ENCODE measurements at regions not wholly inside any gene's neighbourhood (a gene's known extent, or its start where the extent isn't known, plus 50 kb on each side); places are given as distances from the start of the nearest gene placed in this dataset.

- no peaks in the 10 kb centered on the region for H3K36me3 Mint-ChIP-seq (ENCODE audit: insufficient read depth)
- no peaks in the 10 kb centered on the region for H3K27me3 Mint-ChIP-seq
- H3K4me1 Mint-ChIP-seq (ENCODE audit: low read depth), result no peaks in the 10 kb centered on the region
- no peak overlapping the region for H3K27ac Mint-ChIP-seq
- H3K4me3 Mint-ChIP-seq (ENCODE audit: low read depth), result no peak overlapping the region
- H3K9me3 Mint-ChIP-seq (ENCODE audit: low read depth), result no peaks in the 10 kb centered on the region
- no peak for TF ChIP-seq CTCF (IDR thresholded peaks at IDR 0.05; ENCODE audit: unreplicated experiment)
- no peak for DNase-seq (ENCODE audit: low spot score, unreplicated experiment)
Observed at GRCh38 chr4:10879411-10880110, 195.0 kb upstream of the CLNK start.

GRCh38 chr4:10878861-10879260, 194.3 kb upstream of the CLNK start:
- no peaks in the 10 kb centered on the region for H3K9me3 Mint-ChIP-seq (ENCODE audit: low read depth)
- no peak for DNase-seq (ENCODE audit: low spot score, unreplicated experiment)
- no peak for TF ChIP-seq CTCF (IDR thresholded peaks at IDR 0.05; ENCODE audit: unreplicated experiment)
- H3K4me1 Mint-ChIP-seq (ENCODE audit: low read depth), result no peaks in the 10 kb centered on the region
- no peaks in the 10 kb centered on the region for H3K27me3 Mint-ChIP-seq
- no peaks in the 10 kb centered on the region for H3K36me3 Mint-ChIP-seq (ENCODE audit: insufficient read depth)
- peak overlapping the region; percentile 56 for H3K27ac Mint-ChIP-seq
- H3K4me3 Mint-ChIP-seq (ENCODE audit: low read depth), result no peak overlapping the region

- no peak for DNase-seq (ENCODE audit: low spot score, unreplicated experiment)
- no peaks in the 10 kb centered on the region for H3K9me3 Mint-ChIP-seq (ENCODE audit: low read depth)
- H3K27ac Mint-ChIP-seq, result no peak overlapping the region
- no peaks in the 10 kb centered on the region for H3K4me1 Mint-ChIP-seq (ENCODE audit: low read depth)
- no peak overlapping the region for H3K4me3 Mint-ChIP-seq (ENCODE audit: low read depth)
- H3K27me3 Mint-ChIP-seq, result no peaks in the 10 kb centered on the region
- H3K36me3 Mint-ChIP-seq (ENCODE audit: insufficient read depth), result no peaks in the 10 kb centered on the region
- TF ChIP-seq CTCF (IDR thresholded peaks at IDR 0.05; ENCODE audit: unreplicated experiment), result no peak
Observed at GRCh38 chr4:10877076-10877475, 192.5 kb upstream of the CLNK start.

GRCh38 chr4:10875144-10875799, 190.7 kb upstream of the CLNK start:
- no peak for DNase-seq (ENCODE audit: low spot score, unreplicated experiment)
- H3K27me3 Mint-ChIP-seq, result no peaks in the 10 kb centered on the region
- TF ChIP-seq CTCF (IDR thresholded peaks at IDR 0.05; ENCODE audit: unreplicated experiment), result no peak
- no peak overlapping the region for H3K27ac Mint-ChIP-seq
- no peaks in the 10 kb centered on the region for H3K4me1 Mint-ChIP-seq (ENCODE audit: low read depth)
- no peaks in the 10 kb centered on the region for H3K36me3 Mint-ChIP-seq (ENCODE audit: insufficient read depth)
- no peaks in the 10 kb centered on the region for H3K9me3 Mint-ChIP-seq (ENCODE audit: low read depth)
- H3K4me3 Mint-ChIP-seq (ENCODE audit: low read depth), result no peak overlapping the region

- no peaks in the 10 kb centered on the region for H3K9me3 Mint-ChIP-seq (ENCODE audit: low read depth)
- no peak for DNase-seq (ENCODE audit: low spot score, unreplicated experiment)
- no peaks in the 10 kb centered on the region for H3K4me1 Mint-ChIP-seq (ENCODE audit: low read depth)
- no peak overlapping the region for H3K4me3 Mint-ChIP-seq (ENCODE audit: low read depth)
- no peak overlapping the region for H3K27ac Mint-ChIP-seq
- H3K27me3 Mint-ChIP-seq, result no peaks in the 10 kb centered on the region
- H3K36me3 Mint-ChIP-seq (ENCODE audit: insufficient read depth), result no peaks in the 10 kb centered on the region
- no peak for TF ChIP-seq CTCF (IDR thresholded peaks at IDR 0.05; ENCODE audit: unreplicated experiment)
Observed at GRCh38 chr4:10873809-10874208, 189.2 kb upstream of the CLNK start.

Measured in progenitor cell of endocrine pancreas (in vitro differentiated cells).